ENCODE measurements at regions not wholly inside any gene's neighbourhood (a gene's known extent, or its start where the extent isn't known, plus 50 kb on each side); places are given as distances from the start of the nearest gene placed in this dataset.

- TF ChIP-seq ZNF274 (IDR thresholded peaks at IDR 0.05; ENCODE audit: insufficient read depth, insufficient read length) (no peak), CREB1 (IDR thresholded peaks at IDR 0.05; ENCODE audit: low read depth) (no peak), ZBTB33 (IDR thresholded peaks at IDR 0.05) (no peak), POLR2AphosphoS2 (IDR thresholded peaks at IDR 0.05; ENCODE audit: low read depth, low read length) (no peak), CEBPB (IDR thresholded peaks at IDR 0.05; ENCODE audit: borderline replicate concordance in 1 of 2, low read depth in 2 of 2, low read length in 2 of 2) (no peak), CREM (IDR thresholded peaks at IDR 0.05; ENCODE audit: low read depth) (no peak), POLR2A (IDR thresholded peaks at IDR 0.05; ENCODE audit: low read depth, low read length) (no peak)
These were observed 275.2 kb upstream of the VLDLR start for GRCh38 chr9:2346277-2346913.
